ENCODE measurements at regions not wholly inside any gene's neighbourhood (a gene's known extent, or its start where the extent isn't known, plus 50 kb on each side); places are given as distances from the start of the nearest gene placed in this dataset.
A peak's percentile ranks its signal among the peaks of the same experiment; 100 is the strongest.

GRCh38 chr6:142530566-142530965 is 228.8 kb downstream of the ADGRG6 start:
- H3K27ac ChIP-seq (ENCODE audit: low read depth in 1 of 3, low read length in 2 of 3): no peak overlapping the region
- 54 to 76% (median 66%) methylated on average over 3 of the region's 3 CpGs for WGBS, 3 donors
- DNase-seq (no peak), FAIRE-seq (no peak)
- H3K9me3 ChIP-seq (ENCODE audit: control insufficient read depth in 2 of 2, insufficient read depth in 1 of 2, low read depth in 1 of 2, low read length in 1 of 2): peaks cover 2 to 16% of the 10 kb centered on the region in 2 donors
- no peaks in the 10 kb centered on the region for H3K27me3 ChIP-seq (ENCODE audit: control insufficient read depth in 3 of 3, insufficient read depth in 3 of 3, low read length in 3 of 3)
- H3K36me3 ChIP-seq (ENCODE audit: control insufficient read depth in 3 of 3, insufficient read depth in 2 of 3, low read depth in 1 of 3, low read length in 3 of 3): no peaks in the 10 kb centered on the region
- no peak overlapping the region for H3K4me3 ChIP-seq (ENCODE audit: low read depth in 1 of 3, low read length in 3 of 3)
- H3K4me1 ChIP-seq (ENCODE audit: control insufficient read depth in 3 of 3, insufficient read depth in 2 of 3, low read depth in 1 of 3, low read length in 2 of 3): no peaks in the 10 kb centered on the region

GRCh38 chr6:142531727-142532126 is 229.9 kb downstream of the ADGRG6 start:
- H3K36me3 ChIP-seq (ENCODE audit: control insufficient read depth in 3 of 3, insufficient read depth in 2 of 3, low read depth in 1 of 3, low read length in 3 of 3): no peaks in the 10 kb centered on the region
- FAIRE-seq (no peak), DNase-seq (no peak)
- no peak overlapping the region for H3K27ac ChIP-seq (ENCODE audit: low read depth in 1 of 3, low read length in 2 of 3)
- no peak overlapping the region for H3K4me3 ChIP-seq (ENCODE audit: low read depth in 1 of 3, low read length in 3 of 3)
- H3K9me3 ChIP-seq (ENCODE audit: control insufficient read depth in 2 of 2, insufficient read depth in 1 of 2, low read depth in 1 of 2, low read length in 1 of 2): peaks cover 2 to 16% of the 10 kb centered on the region in 2 donors
- H3K27me3 ChIP-seq (ENCODE audit: control insufficient read depth in 3 of 3, insufficient read depth in 3 of 3, low read length in 3 of 3): no peaks in the 10 kb centered on the region
- H3K4me1 ChIP-seq (ENCODE audit: control insufficient read depth in 3 of 3, insufficient read depth in 2 of 3, low read depth in 1 of 3, low read length in 2 of 3): no peaks in the 10 kb centered on the region
- WGBS, 3 donors: 83 to 94% (median 92%) methylated on average over 1 of the region's 1 CpG

- WGBS, 3 donors: 89 to 100% (median 90%) methylated on average over 1 of the region's 1 CpG
- Histone ChIP-seq H3K9me3 (ENCODE audit: control insufficient read depth in 2 of 2, insufficient read depth in 1 of 2, low read depth in 1 of 2, low read length in 1 of 2) (peaks cover 2 to 16% of the 10 kb centered on the region in 2 donors), H3K36me3 (ENCODE audit: control insufficient read depth in 3 of 3, insufficient read depth in 2 of 3, low read depth in 1 of 3, low read length in 3 of 3) (no peaks in the 10 kb centered on the region), H3K27ac (ENCODE audit: low read depth in 1 of 3, low read length in 2 of 3) (no peak overlapping the region), H3K27me3 (ENCODE audit: control insufficient read depth in 3 of 3, insufficient read depth in 3 of 3, low read length in 3 of 3) (no peaks in the 10 kb centered on the region), H3K4me3 (ENCODE audit: low read depth in 1 of 3, low read length in 3 of 3) (no peak overlapping the region), H3K4me1 (ENCODE audit: control insufficient read depth in 3 of 3, insufficient read depth in 2 of 3, low read depth in 1 of 3, low read length in 2 of 3) (no peaks in the 10 kb centered on the region)
- FAIRE-seq: no peak
- DNase-seq: no peak
These were observed 232.3 kb downstream of the ADGRG6 start for GRCh38 chr6:142534076-142534475.

GRCh38 chr6:142534484-142534883 is 232.7 kb downstream of the ADGRG6 start:
- Histone ChIP-seq H3K27ac (ENCODE audit: low read depth in 1 of 3, low read length in 2 of 3) (no peak overlapping the region), H3K9me3 (ENCODE audit: control insufficient read depth in 2 of 2, insufficient read depth in 1 of 2, low read depth in 1 of 2, low read length in 1 of 2) (peaks cover 2 to 16% of the 10 kb centered on the region in 2 donors), H3K4me1 (ENCODE audit: control insufficient read depth in 3 of 3, insufficient read depth in 2 of 3, low read depth in 1 of 3, low read length in 2 of 3) (no peaks in the 10 kb centered on the region), H3K4me3 (ENCODE audit: low read depth in 1 of 3, low read length in 3 of 3) (no peak overlapping the region), H3K27me3 (ENCODE audit: control insufficient read depth in 3 of 3, insufficient read depth in 3 of 3, low read length in 3 of 3) (no peaks in the 10 kb centered on the region), H3K36me3 (ENCODE audit: control insufficient read depth in 3 of 3, insufficient read depth in 2 of 3, low read depth in 1 of 3, low read length in 3 of 3) (no peaks in the 10 kb centered on the region)
- 49 to 68% (median 60%) methylated on average over 2 of the region's 2 CpGs for WGBS, 3 donors
- FAIRE-seq: no peak
- no peak for DNase-seq

- Histone ChIP-seq H3K27me3 (ENCODE audit: control insufficient read depth in 3 of 3, insufficient read depth in 3 of 3, low read length in 3 of 3) (no peaks in the 10 kb centered on the region), H3K36me3 (ENCODE audit: control insufficient read depth in 3 of 3, insufficient read depth in 2 of 3, low read depth in 1 of 3, low read length in 3 of 3) (no peaks in the 10 kb centered on the region), H3K27ac (ENCODE audit: low read depth in 1 of 3, low read length in 2 of 3) (no peak overlapping the region), H3K4me1 (ENCODE audit: control insufficient read depth in 3 of 3, insufficient read depth in 2 of 3, low read depth in 1 of 3, low read length in 2 of 3) (no peaks in the 10 kb centered on the region), H3K4me3 (ENCODE audit: low read depth in 1 of 3, low read length in 3 of 3) (no peak overlapping the region), H3K9me3 (ENCODE audit: control insufficient read depth in 2 of 2, insufficient read depth in 1 of 2, low read depth in 1 of 2, low read length in 1 of 2) (peaks cover 2 to 16% of the 10 kb centered on the region in 2 donors)
- 75 to 77% (median 77%) methylated on average over 11 of the region's 11 CpGs for WGBS, 3 donors
- FAIRE-seq: no peak
- DNase-seq: peak in 1 of 2 donors; percentile 10
These were observed 236.0 kb downstream of the ADGRG6 start for GRCh38 chr6:142537612-142538478.

- DNase-seq (peak; percentile 14 to 21), FAIRE-seq (no peak)
- H3K4me1 ChIP-seq (ENCODE audit: control insufficient read depth in 3 of 3, insufficient read depth in 2 of 3, low read depth in 1 of 3, low read length in 2 of 3): no peaks in the 10 kb centered on the region
- H3K27ac ChIP-seq (ENCODE audit: low read depth in 1 of 3, low read length in 2 of 3): no peak overlapping the region
- H3K27me3 ChIP-seq (ENCODE audit: control insufficient read depth in 3 of 3, insufficient read depth in 3 of 3, low read length in 3 of 3): peaks cover 0 to 3% (median 0%) of the 10 kb centered on the region in 3 donors
- no peaks in the 10 kb centered on the region for H3K36me3 ChIP-seq (ENCODE audit: control insufficient read depth in 3 of 3, insufficient read depth in 2 of 3, low read depth in 1 of 3, low read length in 3 of 3)
- 75 to 79% (median 76%) methylated on average over 14 of the region's 14 CpGs for WGBS, 3 donors
- H3K4me3 ChIP-seq (ENCODE audit: low read depth in 1 of 3, low read length in 3 of 3): no peak overlapping the region
- H3K9me3 ChIP-seq (ENCODE audit: control insufficient read depth in 2 of 2, insufficient read depth in 1 of 2, low read depth in 1 of 2, low read length in 1 of 2): no peaks in the 10 kb centered on the region
These were observed 241.0 kb downstream of the ADGRG6 start for GRCh38 chr6:142542704-142543233.

- Histone ChIP-seq H3K9me3 (ENCODE audit: control insufficient read depth in 2 of 2, insufficient read depth in 1 of 2, low read depth in 1 of 2, low read length in 1 of 2) (no peaks in the 10 kb centered on the region), H3K27ac (ENCODE audit: low read depth in 1 of 3, low read length in 2 of 3) (no peak overlapping the region), H3K4me1 (ENCODE audit: control insufficient read depth in 3 of 3, insufficient read depth in 2 of 3, low read depth in 1 of 3, low read length in 2 of 3) (no peaks in the 10 kb centered on the region), H3K36me3 (ENCODE audit: control insufficient read depth in 3 of 3, insufficient read depth in 2 of 3, low read depth in 1 of 3, low read length in 3 of 3) (no peaks in the 10 kb centered on the region), H3K27me3 (ENCODE audit: control insufficient read depth in 3 of 3, insufficient read depth in 3 of 3, low read length in 3 of 3) (peaks cover 0 to 3% (median 0%) of the 10 kb centered on the region in 3 donors), H3K4me3 (ENCODE audit: low read depth in 1 of 3, low read length in 3 of 3) (no peak overlapping the region)
- DNase-seq (no peak), FAIRE-seq (no peak)
- 64 to 89% (median 70%) methylated on average over 2 of the region's 2 CpGs for WGBS, 3 donors
These were observed 241.8 kb downstream of the ADGRG6 start for GRCh38 chr6:142543606-142544005.

GRCh38 chr6:142544199-142544838 is 242.5 kb downstream of the ADGRG6 start:
- Histone ChIP-seq H3K27me3 (ENCODE audit: control insufficient read depth in 3 of 3, insufficient read depth in 3 of 3, low read length in 3 of 3) (peaks cover 0 to 3% (median 0%) of the 10 kb centered on the region in 3 donors), H3K27ac (ENCODE audit: low read depth in 1 of 3, low read length in 2 of 3) (no peak overlapping the region), H3K9me3 (ENCODE audit: control insufficient read depth in 2 of 2, insufficient read depth in 1 of 2, low read depth in 1 of 2, low read length in 1 of 2) (no peaks in the 10 kb centered on the region), H3K36me3 (ENCODE audit: control insufficient read depth in 3 of 3, insufficient read depth in 2 of 3, low read depth in 1 of 3, low read length in 3 of 3) (no peaks in the 10 kb centered on the region), H3K4me1 (ENCODE audit: control insufficient read depth in 3 of 3, insufficient read depth in 2 of 3, low read depth in 1 of 3, low read length in 2 of 3) (no peaks in the 10 kb centered on the region), H3K4me3 (ENCODE audit: low read depth in 1 of 3, low read length in 3 of 3) (no peak overlapping the region)
- DNase-seq (no peak), FAIRE-seq (no peak)
